Loucy (cell line): ENCODE measurements at regions not wholly inside any gene's neighbourhood (a gene's known extent, or its start where the extent isn't known, plus 50 kb on each side); places are given as distances from the start of the nearest gene placed in this dataset.

ENCODE experiments used
- H2AFZ ChIP-seq: fragments of 200-600 bp; sonication (generic); 2 replicates; pipeline ENCODE4 v1.6.0; 2016; ENCODE audit warnings: antibody characterized with exemption, mild to moderate bottlenecking, low read length, moderate library complexity
- H3F3A ChIP-seq: fragments of 200-600 bp; 2 replicates; pipeline ENCODE4 v1.6.0; 2016; ENCODE audit warnings: antibody characterized with exemption, low read depth, mild to moderate bottlenecking
- H3K27me3 ChIP-seq: fragments of 200-600 bp; sonication (generic); 2 replicates; pipeline ENCODE4 v1.6.1; 2014; ENCODE audit warnings: low read length, mild to moderate bottlenecking; ENCODE audit not compliant: insufficient read depth, poor library complexity, severe bottlenecking
- H3K36me3 ChIP-seq: fragments of 200-600 bp; sonication (generic); 2 replicates; pipeline ENCODE4 v1.6.1; 2016; ENCODE audit warnings: low read length; ENCODE audit not compliant: insufficient read depth
- H3K4me1 ChIP-seq: fragments of 200-600 bp; sonication (generic); 2 replicates; pipeline ENCODE4 v1.5.1; 2014; ENCODE audit warnings: low read length, mild to moderate bottlenecking; ENCODE audit not compliant: insufficient read depth, poor library complexity, severe bottlenecking
- H3K4me2 ChIP-seq: fragments of 200-600 bp; sonication (generic); 2 replicates; pipeline ENCODE4 v1.6.0; 2014; ENCODE audit warnings: antibody characterized with exemption, low read length, low read depth, mild to moderate bottlenecking; ENCODE audit not compliant: poor library complexity, severe bottlenecking
- H3K4me3 ChIP-seq: fragments of 200-600 bp; sonication (generic); 2 replicates; pipeline ENCODE4 v1.5.1; 2014; ENCODE audit warnings: low read length, mild to moderate bottlenecking, mixed read lengths; ENCODE audit not compliant: poor library complexity, severe bottlenecking
- H3K79me2 ChIP-seq: fragments of 200-600 bp; sonication (generic); 2 replicates; pipeline ENCODE4 v1.6.1; 2014; ENCODE audit warnings: low read length; ENCODE audit not compliant: insufficient read depth
- H3K9ac ChIP-seq: fragments of 200-600 bp; sonication (generic); 2 replicates; pipeline ENCODE4 v1.6.0; 2014; ENCODE audit warnings: mild to moderate bottlenecking, low read depth, low read length, moderate library complexity; ENCODE audit not compliant: poor library complexity, severe bottlenecking
- H3K9me2 ChIP-seq: fragments of 200-600 bp; sonication (generic); replicated peaks from 2 replicates; pipeline ENCODE4 v1.6.1; 2016; ENCODE audit warnings: low read depth, low read length, mixed read lengths
- H3K9me3 ChIP-seq: fragments of 200-600 bp; sonication (generic); 2 replicates; pipeline ENCODE4 v1.6.1; 2014; ENCODE audit warnings: mild to moderate bottlenecking, antibody characterized with exemption, low read length, low read depth; ENCODE audit not compliant: insufficient read depth
- H4K20me1 ChIP-seq: fragments of 200-600 bp; sonication (generic); 2 replicates; pipeline ENCODE4 v1.6.0; 2014; ENCODE audit warnings: antibody characterized with exemption, low read length, mild to moderate bottlenecking; ENCODE audit not compliant: insufficient read depth, poor library complexity, severe bottlenecking
- CTCF ChIP-seq: fragments of 200-600 bp; sonication (generic); conservative IDR thresholded peaks from 2 replicates; pipeline ENCODE4 v1.5.1; 2014; ENCODE audit warnings: mild to moderate bottlenecking, antibody characterized with exemption, low read length
- EZH2phosphoT487 ChIP-seq: fragments of 200-600 bp; IDR thresholded peaks from 2 replicates; pipeline ENCODE4 v1.6.1; 2018; ENCODE audit warnings: antibody characterized with exemption, mild to moderate bottlenecking, moderate library complexity, borderline replicate concordance

DNA sequence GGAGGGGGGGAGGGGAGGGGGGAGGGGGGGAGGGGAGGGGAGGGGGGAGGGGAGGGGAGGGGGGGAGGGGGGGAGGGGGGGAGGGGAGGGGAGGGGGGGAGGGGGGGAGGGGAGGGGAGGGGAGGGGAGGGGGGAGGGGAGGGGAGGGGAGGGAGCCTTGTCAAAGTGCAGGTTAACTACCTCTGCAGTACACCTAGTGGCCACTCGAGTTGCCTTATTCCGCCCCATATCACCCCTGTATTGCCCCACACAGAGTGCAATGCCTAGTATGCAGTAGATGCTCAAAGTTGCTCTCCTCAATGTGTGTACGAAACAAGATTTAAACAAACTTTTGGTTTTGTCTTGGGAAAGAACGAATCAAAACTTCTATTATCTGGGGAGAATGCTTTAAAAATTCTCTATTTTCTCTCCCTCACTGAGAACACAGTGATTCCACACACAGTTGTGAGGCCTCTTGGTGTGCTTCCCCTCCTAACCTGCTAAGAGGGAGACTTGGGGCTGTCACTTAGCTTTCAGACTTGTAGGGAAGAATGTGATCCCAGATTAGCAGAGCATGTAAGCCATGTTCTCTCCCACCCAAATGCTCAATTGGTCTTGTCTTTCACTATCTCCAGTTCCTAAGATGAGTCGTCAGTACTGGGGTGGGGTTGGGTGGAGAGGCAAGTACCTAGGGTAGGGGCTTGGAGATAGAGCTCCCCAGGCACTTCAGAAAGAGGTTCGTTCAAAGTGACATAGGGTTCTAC, 79.7 kb upstream of the MAP10 start:
- Histone ChIP-seq H4K20me1 (no peaks in the 10 kb centered on the region), H3K4me1 (peaks cover 61% of the 10 kb centered on the region), H3K9me2 (no peaks in the 10 kb centered on the region), H2AFZ (peak overlapping the region; percentile 16; the same call in 1 of the 2 replicates), H3K36me3 (no peaks in the 10 kb centered on the region), H3K27me3 (no peaks in the 10 kb centered on the region), H3K9me3 (no peaks in the 10 kb centered on the region), H3K4me2 (peak overlapping the region; percentile 82), H3K9ac (peak overlapping the region; percentile 75), H3F3A (peaks cover 16% of the 10 kb centered on the region), H3K79me2 (no peaks in the 10 kb centered on the region), H3K4me3 (peak overlapping the region; percentile 65)
- TF ChIP-seq EZH2phosphoT487, result no peak
- TF ChIP-seq CTCF, result peak; percentile 28; the same call in 1 of the 2 replicates

- no peak for TF ChIP-seq EZH2phosphoT487
- no peak for TF ChIP-seq CTCF
- H3K9ac ChIP-seq, result peak overlapping the region; percentile 75
- H3K27me3 ChIP-seq, result no peaks in the 10 kb centered on the region
- H3K79me2 ChIP-seq, result no peaks in the 10 kb centered on the region
- no peaks in the 10 kb centered on the region for H3K9me3 ChIP-seq
- H3F3A ChIP-seq, result peaks cover 16% of the 10 kb centered on the region
- no peaks in the 10 kb centered on the region for H3K9me2 ChIP-seq
- peaks cover 61% of the 10 kb centered on the region for H3K4me1 ChIP-seq
- H3K4me2 ChIP-seq, result peak overlapping the region; percentile 82
- H3K36me3 ChIP-seq, result no peaks in the 10 kb centered on the region
- H2AFZ ChIP-seq, result 0 out of 2 replicates have a peak overlapping the region, but pooled peaks have one; percentile 16
- H4K20me1 ChIP-seq, result no peaks in the 10 kb centered on the region
- peak overlapping the region; percentile 65 for H3K4me3 ChIP-seq
These were observed 79.0 kb upstream of the MAP10 start for GRCh38 chr1:232726048-232726779.

DNA sequence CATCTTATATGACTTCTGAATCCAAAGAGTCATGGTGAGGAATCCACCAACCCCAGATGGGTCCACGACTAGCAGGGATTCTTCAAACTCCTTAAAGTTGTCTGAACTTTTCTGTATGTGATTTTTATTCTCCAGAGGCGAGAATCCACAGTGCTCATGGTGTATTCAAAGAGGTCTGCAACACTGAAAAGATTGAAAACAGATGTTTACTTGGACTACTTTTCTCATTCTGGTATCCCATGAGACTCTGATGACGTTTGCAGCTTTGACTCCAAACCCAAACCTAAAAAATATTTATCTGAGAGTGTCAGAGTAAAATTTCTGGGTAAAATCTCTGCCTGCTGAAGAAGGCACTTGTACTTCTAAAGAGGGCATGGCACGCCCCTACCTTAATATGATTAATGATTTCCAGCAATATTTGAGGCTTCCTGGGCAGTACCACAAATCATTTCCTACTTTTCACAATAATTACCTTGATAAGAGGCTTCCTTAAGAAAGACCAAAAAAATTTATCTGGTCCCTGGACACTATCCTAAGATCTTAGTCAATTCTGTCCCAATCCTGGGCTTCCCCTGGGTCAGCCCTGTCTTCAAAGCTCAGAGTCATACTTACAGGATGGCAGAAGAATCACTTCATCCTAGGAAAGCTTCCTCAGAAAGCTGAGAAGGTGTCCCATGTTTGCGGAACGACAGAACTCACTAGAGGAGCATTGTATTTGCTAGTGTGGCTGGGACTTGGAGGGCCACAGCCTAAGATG, 76.5 kb upstream of the MAP10 start:
- TF ChIP-seq EZH2phosphoT487, result no peak
- no peak for TF ChIP-seq CTCF
- Histone ChIP-seq H3K4me2 (no peak overlapping the region), H3K9ac (no peak overlapping the region), H3K4me3 (no peak overlapping the region), H3F3A (peaks cover 16% of the 10 kb centered on the region), H3K4me1 (peaks cover 58% of the 10 kb centered on the region), H3K9me3 (no peaks in the 10 kb centered on the region), H3K27me3 (no peaks in the 10 kb centered on the region), H3K9me2 (no peaks in the 10 kb centered on the region), H3K79me2 (no peaks in the 10 kb centered on the region), H3K36me3 (no peaks in the 10 kb centered on the region), H2AFZ (no peak overlapping the region), H4K20me1 (no peaks in the 10 kb centered on the region)
